PC-3 (cell line): ENCODE measurements at regions not wholly inside any gene's neighbourhood (a gene's known extent, or its start where the extent isn't known, plus 50 kb on each side); places are given as distances from the start of the nearest gene placed in this dataset.
A peak's percentile ranks its signal among the peaks of the same experiment; 100 is the strongest.

Source experiments
- ATAC-seq: fragments of 200-7000 bp; cut with Tn5 transposase; 2 replicates; pipeline ENCODE4 v1.9.1; 2020; ENCODE audit warnings: mild to moderate bottlenecking, moderate library complexity
- BruUV-seq: library from RNA; stranded (reverse); fragments of 400-500 nt; replicated peaks from 2 replicates; lab custom pipeline; 2021; lab: Mats Ljungman, UMichigan
- CTCF ChIA-PET: fragments of 300-600 bp; sonication (Branson Sonifier 250); formaldehyde crosslinking; loops from one replicate; lab custom pipeline; 2022; ENCODE audit warnings: antibody characterized with exemption; lab: Charles Lee
- POLR2A ChIA-PET: fragments of 300-600 bp; sonication (Branson Sonifier 250); formaldehyde crosslinking; loops from one replicate; lab custom pipeline; 2022; ENCODE audit warnings: antibody characterized with exemption; ENCODE audit not compliant: unreplicated experiment; lab: Charles Lee
- DNase-seq: peaks from one replicate; pipeline ENCODE4 v3.0.0-alpha.2; 2015
- H2AFZ ChIP-seq: fragments of 300-600 bp; sonication (generic); 2 replicates; pipeline ENCODE4 v1.6.0; 2016; ENCODE audit warnings: antibody characterized with exemption, low read length
- H3F3A ChIP-seq: fragments of 300-600 bp; sonication (generic); one replicate; pipeline ENCODE4 v1.6.0; 2017; ENCODE audit warnings: antibody characterized with exemption, low read length, control low read depth, mild to moderate bottlenecking; ENCODE audit not compliant: unreplicated experiment
- H3K27ac ChIP-seq: fragments of 300-600 bp; sonication (generic); 2 replicates; pipeline ENCODE4 v1.5.1; 2016; ENCODE audit warnings: mild to moderate bottlenecking, low read length
- H3K27me3 ChIP-seq: fragments of 300-600 bp; sonication (generic); 2 replicates; pipeline ENCODE4 v1.6.1; 2016; ENCODE audit warnings: low read length, mixed read lengths
- H3K36me3 ChIP-seq: fragments of 300-600 bp; sonication (generic); 2 replicates; pipeline ENCODE4 v1.6.1; 2016; ENCODE audit warnings: low read depth, mixed run types, low read length, mixed read lengths
- H3K4me1 ChIP-seq: fragments of 300-600 bp; sonication (generic); 2 replicates; pipeline ENCODE4 v1.5.1; 2016; ENCODE audit warnings: low read length; ENCODE audit not compliant: insufficient read depth
- H3K4me2 ChIP-seq: fragments of 300-600 bp; sonication (generic); 2 replicates; pipeline ENCODE4 v1.6.0; 2016; ENCODE audit warnings: low read length
- H3K4me3 ChIP-seq: fragments of 300-600 bp; sonication (generic); 2 replicates; pipeline ENCODE4 v1.5.1; 2016; ENCODE audit warnings: mild to moderate bottlenecking, low read length, mixed read lengths
- H3K79me2 ChIP-seq: fragments of 300-600 bp; sonication (generic); 2 replicates; pipeline ENCODE4 v1.6.1; 2017; ENCODE audit warnings: low read length, mixed read lengths
- H3K9ac ChIP-seq: fragments of 300-600 bp; sonication (generic); 2 replicates; pipeline ENCODE4 v1.6.0; 2016; ENCODE audit warnings: mild to moderate bottlenecking, low read length
- H3K9me2 ChIP-seq: fragments of 300-600 bp; sonication (generic); replicated peaks from 2 replicates; pipeline ENCODE4 v1.6.1; 2016; ENCODE audit warnings: mixed run types, low read length, mixed read lengths
- H3K9me3 ChIP-seq: fragments of 300-600 bp; sonication (generic); 2 replicates; pipeline ENCODE4 v1.6.1; 2016; ENCODE audit warnings: low read length, mixed read lengths
- H4K20me1 ChIP-seq: fragments of 300-600 bp; sonication (generic); 2 replicates; pipeline ENCODE4 v1.6.1; 2016; ENCODE audit warnings: low read length, mixed read lengths
- CTCF ChIP-seq: fragments of 300-600 bp; sonication (generic); conservative IDR thresholded peaks from 2 replicates; pipeline ENCODE4 v1.5.1; 2017; ENCODE audit warnings: antibody characterized with exemption, low read depth, mild to moderate bottlenecking, low read length
- EZH2 ChIP-seq: fragments of 300-600 bp; sonication (generic); IDR thresholded peaks from one replicate; pipeline ENCODE4 v1.6.1; 2017; ENCODE audit warnings: antibody characterized with exemption, mild to moderate bottlenecking, low read length; ENCODE audit not compliant: unreplicated experiment
- EZH2phosphoT487 ChIP-seq: fragments of 300-600 bp; sonication (generic); IDR thresholded peaks from 2 replicates; pipeline ENCODE4 v1.6.1; 2018; ENCODE audit warnings: mild to moderate bottlenecking, antibody characterized with exemption, low read length, borderline replicate concordance
- intact Hi-C: fragments of 100-400 bp; cut with micrococcal nuclease; formaldehyde crosslinking; loops from 2 replicates; pipeline ENCODE4 v1.9.0; 2023

DNA sequence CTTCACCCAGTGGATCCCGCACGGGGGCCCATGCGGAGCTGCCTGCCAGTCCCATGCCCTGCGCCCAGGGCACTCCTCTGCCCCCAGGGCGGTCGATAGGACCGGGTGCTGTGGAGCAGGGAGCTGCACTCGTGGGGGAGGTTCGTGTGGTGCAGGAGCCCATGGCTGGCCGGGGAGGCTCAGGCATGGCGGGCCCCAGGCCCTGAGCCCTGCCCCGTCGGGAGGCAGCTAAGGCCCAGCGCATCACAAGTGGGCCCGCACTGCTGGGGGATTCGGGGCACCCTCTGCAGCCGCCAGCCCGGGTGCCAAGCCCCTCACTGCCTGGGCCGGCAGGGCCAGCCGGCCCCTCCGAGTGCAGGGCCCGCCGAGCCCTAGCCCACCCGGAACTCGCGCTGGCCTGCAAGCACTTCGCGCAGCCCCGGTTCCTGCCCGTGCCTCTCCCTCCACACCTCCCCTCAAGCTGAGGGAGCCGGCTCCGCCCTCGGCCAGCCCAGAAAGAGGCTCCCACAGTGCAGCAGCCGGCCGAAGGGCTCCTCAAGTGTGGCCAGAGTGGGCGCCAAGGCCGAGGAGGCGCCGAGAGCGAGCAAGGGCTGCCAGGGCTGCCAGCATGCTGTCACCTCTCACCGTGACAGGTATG is 221.1 kb upstream of the RORB start:
- ChIA-PET CTCF (no interaction called here), POLR2A (no interaction called here)
- Histone ChIP-seq H4K20me1 (no peaks in the 10 kb centered on the region), H3K9me3 (no peaks in the 10 kb centered on the region), H3K4me2 (no peak overlapping the region), H3K4me1 (no peaks in the 10 kb centered on the region), H3F3A (no peaks in the 10 kb centered on the region), H2AFZ (no peak overlapping the region), H3K79me2 (no peaks in the 10 kb centered on the region), H3K27me3 (no peaks in the 10 kb centered on the region), H3K36me3 (no peaks in the 10 kb centered on the region), H3K27ac (no peak overlapping the region), H3K9ac (no peak overlapping the region), H3K4me3 (no peak overlapping the region), H3K9me2 (no peaks in the 10 kb centered on the region)
- DNase-seq = no peak
- no peak for ATAC-seq
- no TSS peak for BruUV-seq
- intact Hi-C loops = no loop called here
- TF ChIP-seq EZH2 (no peak), CTCF (no peak), EZH2phosphoT487 (no peak)

DNA sequence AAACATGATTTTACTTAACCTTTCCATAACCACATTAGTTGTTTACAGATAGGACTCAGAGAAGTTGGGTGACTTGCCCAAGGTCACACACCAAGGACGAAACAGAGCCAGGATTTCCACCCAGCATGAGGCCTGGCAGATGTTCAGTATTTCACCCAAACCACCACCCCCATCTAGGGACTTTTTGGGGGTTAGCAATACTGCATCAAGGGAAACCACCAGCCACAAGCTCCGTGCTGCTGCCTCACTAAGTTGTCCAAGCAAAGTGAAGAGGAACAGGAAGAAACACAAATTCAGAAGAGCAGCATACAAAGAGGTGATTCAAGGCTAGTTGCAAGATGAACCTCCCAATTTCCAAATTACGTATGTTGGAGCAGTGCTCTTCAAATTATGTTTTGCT is 219.6 kb upstream of the RORB start:
- Histone ChIP-seq H3F3A (no peaks in the 10 kb centered on the region), H3K27ac (no peak overlapping the region), H3K27me3 (no peaks in the 10 kb centered on the region), H4K20me1 (no peaks in the 10 kb centered on the region), H3K4me1 (no peaks in the 10 kb centered on the region), H3K4me3 (no peak overlapping the region), H3K79me2 (no peaks in the 10 kb centered on the region), H2AFZ (no peak overlapping the region), H3K9me3 (no peaks in the 10 kb centered on the region), H3K9me2 (no peaks in the 10 kb centered on the region), H3K9ac (no peak overlapping the region), H3K4me2 (no peak overlapping the region), H3K36me3 (no peaks in the 10 kb centered on the region)
- no TSS peak for BruUV-seq
- DNase-seq (no peak), ATAC-seq (no peak)
- ChIA-PET CTCF (no interaction called here), POLR2A (no interaction called here)
- intact Hi-C loops = no loop called here
- TF ChIP-seq CTCF = no peak
- no peak for TF ChIP-seq EZH2
- TF ChIP-seq EZH2phosphoT487 = no peak

- Histone ChIP-seq H3K36me3 (no peaks in the 10 kb centered on the region), H3K27me3 (no peaks in the 10 kb centered on the region), H3K9ac (no peak overlapping the region), H3K4me3 (no peak overlapping the region), H3K9me2 (no peaks in the 10 kb centered on the region), H3K79me2 (no peaks in the 10 kb centered on the region), H3K9me3 (no peaks in the 10 kb centered on the region), H3K4me1 (no peaks in the 10 kb centered on the region), H3K4me2 (no peak overlapping the region), H3F3A (no peaks in the 10 kb centered on the region), H4K20me1 (no peaks in the 10 kb centered on the region), H2AFZ (no peak overlapping the region), H3K27ac (no peak overlapping the region)
- POLR2A ChIA-PET = no interaction called here
- CTCF ChIA-PET = no interaction called here
- no TSS peak for BruUV-seq
- peak; percentile 1 for DNase-seq
- no peak; the same call in 1 of the 2 replicates for TF ChIP-seq CTCF
- TF ChIP-seq EZH2 = no peak
- no peak for TF ChIP-seq EZH2phosphoT487
- intact Hi-C loops = no loop called here
- ATAC-seq = no peak
These were observed 215.5 kb upstream of the RORB start for GRCh38 chr9:74281674-74282073.
